ENCODE measurements at regions not wholly inside any gene's neighbourhood (a gene's known extent, or its start where the extent isn't known, plus 50 kb on each side); places are given as distances from the start of the nearest gene placed in this dataset.

DNA sequence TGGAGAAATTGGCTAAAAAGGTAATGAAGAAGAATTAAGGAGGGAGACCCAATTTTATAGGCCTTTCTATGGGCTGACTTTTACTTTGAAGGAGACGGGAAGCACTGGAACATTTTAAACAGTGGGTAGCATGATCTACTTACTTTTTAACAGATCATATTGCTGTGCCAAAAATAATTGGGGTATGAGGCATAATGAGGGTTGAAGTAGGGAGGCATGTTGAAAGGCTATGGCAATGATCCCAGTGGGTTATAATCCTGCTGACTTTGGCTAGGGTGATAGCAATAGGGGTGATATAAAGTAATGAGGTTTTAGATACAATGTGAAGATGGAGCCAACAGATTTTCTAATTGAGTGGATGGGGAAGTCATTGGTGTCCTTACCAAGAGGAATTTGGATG, 73.2 kb downstream of the GPR37 start:
- no peaks in the 10 kb centered on the region for H3K27me3 Mint-ChIP-seq
- DNase-seq = no peak
- ChIA-PET POLR2A (no interaction called here), CTCF (no interaction called here)
- H3K4me1 Mint-ChIP-seq = no peaks in the 10 kb centered on the region
- intact Hi-C loops (cut with micrococcal nuclease) = no loop called here
- H3K27ac Mint-ChIP-seq = no peak overlapping the region
- TF ChIP-seq CTCF (IDR thresholded peaks at IDR 0.05) = no peak
- no peaks in the 10 kb centered on the region for H3K36me3 Mint-ChIP-seq (ENCODE audit: low read depth)
- ATAC-seq (ENCODE audit: low read depth) = no peak
- H3K4me3 Mint-ChIP-seq = no peak overlapping the region
- peaks cover 9% of the 10 kb centered on the region for H3K9me3 Mint-ChIP-seq

DNA sequence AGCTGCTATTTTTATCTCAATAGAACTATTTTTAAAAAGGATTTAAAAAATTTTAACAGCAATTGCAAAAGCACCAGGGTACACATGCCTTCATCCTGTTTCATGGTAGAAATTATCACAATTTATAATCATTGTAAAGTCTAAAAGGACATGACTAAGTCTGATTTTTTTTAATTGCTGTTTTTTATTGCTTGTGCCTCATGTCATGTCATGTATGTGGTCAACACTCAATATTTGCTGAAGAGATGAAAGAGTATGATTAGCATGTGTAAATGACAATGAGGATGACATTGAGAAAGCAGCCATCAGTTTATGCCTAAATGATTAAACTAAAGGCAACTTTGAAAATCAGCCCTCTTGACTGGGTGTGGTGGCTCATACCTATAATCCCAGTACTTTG, 74.8 kb downstream of the GPR37 start:
- H3K4me1 Mint-ChIP-seq = no peaks in the 10 kb centered on the region
- H3K27me3 Mint-ChIP-seq = no peaks in the 10 kb centered on the region
- intact Hi-C loops (cut with micrococcal nuclease) = no loop called here
- no peak overlapping the region for H3K4me3 Mint-ChIP-seq
- H3K36me3 Mint-ChIP-seq (ENCODE audit: low read depth) = no peaks in the 10 kb centered on the region
- H3K9me3 Mint-ChIP-seq = peaks cover 5% of the 10 kb centered on the region
- no peak for ATAC-seq (ENCODE audit: low read depth)
- CTCF ChIA-PET = no interaction called here
- H3K27ac Mint-ChIP-seq = no peak overlapping the region
- TF ChIP-seq CTCF (IDR thresholded peaks at IDR 0.05) = no peak
- POLR2A ChIA-PET = no interaction called here
- DNase-seq = no peak

DNA sequence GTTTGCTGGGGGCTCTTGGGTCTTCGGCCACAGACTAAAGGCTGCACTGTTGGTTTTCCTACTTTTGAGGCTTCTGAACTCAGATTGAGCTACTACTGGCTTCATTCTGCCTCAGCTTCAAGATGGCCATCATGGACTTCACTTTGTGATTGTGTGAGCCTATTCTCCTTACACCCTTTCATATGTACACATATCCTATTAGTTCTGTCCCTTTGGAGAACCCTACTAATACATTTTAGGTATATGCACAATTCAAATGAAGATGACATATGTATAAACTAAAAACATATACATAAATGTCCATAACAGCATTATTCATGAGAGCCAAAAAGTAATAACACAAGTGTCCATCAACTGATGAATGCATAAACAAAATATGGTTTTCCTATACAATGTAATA, 75.7 kb downstream of the GPR37 start:
- Mint-ChIP-seq H3K27ac (no peak overlapping the region), H3K4me3 (no peak overlapping the region), H3K27me3 (no peaks in the 10 kb centered on the region), H3K9me3 (peaks cover 5% of the 10 kb centered on the region), H3K36me3 (ENCODE audit: low read depth) (no peaks in the 10 kb centered on the region), H3K4me1 (no peaks in the 10 kb centered on the region)
- DNase-seq (no peak), ATAC-seq (ENCODE audit: low read depth) (no peak)
- TF ChIP-seq CTCF (IDR thresholded peaks at IDR 0.05) = no peak
- intact Hi-C loops (cut with micrococcal nuclease) = loop anchor here (5.0 kb wide), 1 partner anchor 53 kb away; no protein-coding TSS in a partner anchor
- CTCF ChIA-PET = no interaction called here
- POLR2A ChIA-PET = no interaction called here

DNA sequence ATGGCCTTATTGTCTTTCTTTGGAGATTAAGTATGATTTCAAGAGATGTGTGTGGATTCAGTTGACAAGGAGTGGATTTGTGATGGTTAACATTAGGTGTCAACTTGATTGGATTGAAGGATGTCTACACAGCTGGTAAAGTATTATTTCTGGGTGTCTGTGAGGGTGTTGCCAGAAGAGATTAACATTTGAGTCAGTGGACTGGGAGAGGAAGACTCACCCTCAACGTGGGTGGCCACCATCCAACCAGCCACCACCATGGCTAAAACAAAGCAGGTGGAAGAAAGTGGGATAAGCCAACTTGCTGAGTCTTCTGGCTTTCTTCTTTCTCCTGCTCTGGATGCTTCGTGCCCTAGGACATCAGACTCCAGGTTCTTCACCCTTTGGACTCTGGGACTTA, 76.1 kb downstream of the GPR37 start:
- no peak for TF ChIP-seq CTCF (IDR thresholded peaks at IDR 0.05)
- H3K4me3 Mint-ChIP-seq = no peak overlapping the region
- H3K36me3 Mint-ChIP-seq (ENCODE audit: low read depth) = no peaks in the 10 kb centered on the region
- CTCF ChIA-PET = no interaction called here
- DNase-seq (no peak), ATAC-seq (ENCODE audit: low read depth) (no peak)
- POLR2A ChIA-PET = no interaction called here
- H3K4me1 Mint-ChIP-seq = no peaks in the 10 kb centered on the region
- no peak overlapping the region for H3K27ac Mint-ChIP-seq
- H3K27me3 Mint-ChIP-seq = no peaks in the 10 kb centered on the region
- intact Hi-C loops (cut with micrococcal nuclease) = loop anchor here (5.0 kb wide), 1 partner anchor 52 kb away; no protein-coding TSS in a partner anchor
- peaks cover 5% of the 10 kb centered on the region for H3K9me3 Mint-ChIP-seq

GRCh38 chr7:124688991-124689390, 76.6 kb downstream of the GPR37 start:
- ChIA-PET POLR2A (no interaction called here), CTCF (no interaction called here)
- Mint-ChIP-seq H3K9me3 (peaks cover 2% of the 10 kb centered on the region), H3K4me3 (no peak overlapping the region), H3K4me1 (no peaks in the 10 kb centered on the region), H3K27ac (no peak overlapping the region), H3K36me3 (ENCODE audit: low read depth) (no peaks in the 10 kb centered on the region), H3K27me3 (no peaks in the 10 kb centered on the region)
- DNase-seq (no peak), ATAC-seq (ENCODE audit: low read depth) (no peak)
- intact Hi-C loops (cut with micrococcal nuclease) = loop anchor here (5.0 kb wide), 1 partner anchor 52 kb away; no protein-coding TSS in a partner anchor
- no peak for TF ChIP-seq CTCF (IDR thresholded peaks at IDR 0.05)
